Neural crest cell (in vitro differentiated cells): ENCODE measurements at regions not wholly inside any gene's neighbourhood (a gene's known extent, or its start where the extent isn't known, plus 50 kb on each side); places are given as distances from the start of the nearest gene placed in this dataset.
"Not testable (repeated sequence)": the region's sequence is repeated elsewhere in the genome, so short reads cannot be mapped to it uniquely, and the experiment has no call there.

Experiments
- DNase-seq: peaks from one replicate; pipeline ENCODE4 v3.0.0; 2021; ENCODE audit warnings: low read depth, mixed read lengths, low spot score
- H3K27ac Mint-ChIP-seq: one replicate; pipeline ENCODE4 v1.8.0; 2021; ENCODE audit warnings: mild to moderate bottlenecking, mixed read lengths; ENCODE audit not compliant: unreplicated experiment
- H3K27me3 Mint-ChIP-seq: 2 replicates; pipeline ENCODE4 v1.8.0; 2021; ENCODE audit warnings: low read depth, mild to moderate bottlenecking, mixed read lengths
- H3K36me3 Mint-ChIP-seq: 2 replicates; pipeline ENCODE4 v1.8.0; 2021; ENCODE audit warnings: low read depth, mild to moderate bottlenecking, mixed read lengths
- H3K4me1 Mint-ChIP-seq: 2 replicates; pipeline ENCODE4 v1.8.0; 2021; ENCODE audit warnings: mixed read lengths
- H3K4me3 Mint-ChIP-seq: one replicate; pipeline ENCODE4 v1.8.0; 2021; ENCODE audit warnings: mild to moderate bottlenecking, mixed read lengths
- H3K9me3 Mint-ChIP-seq: 2 replicates; pipeline ENCODE4 v1.8.0; 2021; ENCODE audit warnings: mixed read lengths
- TF ChIP-seq, protein P1 (sequence below): fragments of 200-600 bp; sonication (generic); conservative IDR thresholded peaks from 2 replicates; pipeline ENCODE4 v1.5.0; 2021; ENCODE audit warnings: antibody characterized with exemption, mild to moderate bottlenecking

DNA sequence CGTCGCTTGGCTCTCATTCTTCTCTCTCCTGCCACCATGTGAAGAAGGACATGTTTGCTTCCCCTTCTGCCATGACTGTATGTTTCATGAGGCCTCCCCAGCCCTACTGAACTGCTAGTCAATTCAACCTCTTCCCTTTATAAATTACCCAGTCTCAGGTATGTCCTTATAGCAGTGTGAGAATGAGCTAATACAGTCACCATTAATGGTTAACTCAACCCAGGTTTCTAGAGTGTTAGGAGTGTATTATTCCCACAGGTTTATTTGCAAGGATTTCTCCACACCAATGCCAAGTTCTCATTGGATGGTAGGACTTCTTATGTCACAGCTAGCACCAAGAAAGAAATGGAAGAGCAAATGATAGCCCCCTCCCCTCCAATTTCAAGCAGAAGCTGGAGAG is 71.9 kb downstream of the DYNAP start:
- no peaks in the 10 kb centered on the region for H3K27me3 Mint-ChIP-seq
- DNase-seq: no peak
- no peaks in the 10 kb centered on the region for H3K36me3 Mint-ChIP-seq
- TF ChIP-seq, protein P1, sequence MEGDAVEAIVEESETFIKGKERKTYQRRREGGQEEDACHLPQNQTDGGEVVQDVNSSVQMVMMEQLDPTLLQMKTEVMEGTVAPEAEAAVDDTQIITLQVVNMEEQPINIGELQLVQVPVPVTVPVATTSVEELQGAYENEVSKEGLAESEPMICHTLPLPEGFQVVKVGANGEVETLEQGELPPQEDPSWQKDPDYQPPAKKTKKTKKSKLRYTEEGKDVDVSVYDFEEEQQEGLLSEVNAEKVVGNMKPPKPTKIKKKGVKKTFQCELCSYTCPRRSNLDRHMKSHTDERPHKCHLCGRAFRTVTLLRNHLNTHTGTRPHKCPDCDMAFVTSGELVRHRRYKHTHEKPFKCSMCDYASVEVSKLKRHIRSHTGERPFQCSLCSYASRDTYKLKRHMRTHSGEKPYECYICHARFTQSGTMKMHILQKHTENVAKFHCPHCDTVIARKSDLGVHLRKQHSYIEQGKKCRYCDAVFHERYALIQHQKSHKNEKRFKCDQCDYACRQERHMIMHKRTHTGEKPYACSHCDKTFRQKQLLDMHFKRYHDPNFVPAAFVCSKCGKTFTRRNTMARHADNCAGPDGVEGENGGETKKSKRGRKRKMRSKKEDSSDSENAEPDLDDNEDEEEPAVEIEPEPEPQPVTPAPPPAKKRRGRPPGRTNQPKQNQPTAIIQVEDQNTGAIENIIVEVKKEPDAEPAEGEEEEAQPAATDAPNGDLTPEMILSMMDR: no peak
- no peak overlapping the region for H3K27ac Mint-ChIP-seq
- H3K4me1 Mint-ChIP-seq: no peaks in the 10 kb centered on the region
- H3K9me3 Mint-ChIP-seq: peaks cover 4% of the 10 kb centered on the region
- no peak overlapping the region for H3K4me3 Mint-ChIP-seq

DNA sequence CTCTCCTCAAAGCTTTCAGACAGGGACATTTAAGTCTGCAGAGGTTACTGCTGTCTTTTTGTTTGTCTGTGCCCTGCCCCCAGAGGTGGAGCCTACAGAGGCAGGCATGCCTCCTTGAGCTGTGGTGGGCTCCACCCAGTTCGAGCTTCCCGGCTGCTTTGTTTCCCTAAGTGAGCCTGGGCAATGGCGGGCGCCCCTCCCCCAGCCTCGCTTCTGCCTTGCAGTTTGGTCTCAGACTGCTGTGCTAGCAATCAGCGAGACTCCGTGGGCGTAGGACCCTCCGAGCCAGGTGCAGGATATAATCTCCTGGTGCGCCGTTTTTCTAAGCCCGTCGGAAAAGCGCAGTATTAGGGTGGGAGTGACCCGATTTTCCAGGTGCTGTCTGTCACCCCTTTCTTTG is 78.7 kb downstream of the DYNAP start:
- H3K9me3 Mint-ChIP-seq, H3K36me3 Mint-ChIP-seq, H3K27me3 Mint-ChIP-seq, H3K4me3 Mint-ChIP-seq, H3K27ac Mint-ChIP-seq, DNase-seq: not testable (repeated sequence)
- H3K4me1 Mint-ChIP-seq: peaks cover 10% of the 10 kb centered on the region

DNA sequence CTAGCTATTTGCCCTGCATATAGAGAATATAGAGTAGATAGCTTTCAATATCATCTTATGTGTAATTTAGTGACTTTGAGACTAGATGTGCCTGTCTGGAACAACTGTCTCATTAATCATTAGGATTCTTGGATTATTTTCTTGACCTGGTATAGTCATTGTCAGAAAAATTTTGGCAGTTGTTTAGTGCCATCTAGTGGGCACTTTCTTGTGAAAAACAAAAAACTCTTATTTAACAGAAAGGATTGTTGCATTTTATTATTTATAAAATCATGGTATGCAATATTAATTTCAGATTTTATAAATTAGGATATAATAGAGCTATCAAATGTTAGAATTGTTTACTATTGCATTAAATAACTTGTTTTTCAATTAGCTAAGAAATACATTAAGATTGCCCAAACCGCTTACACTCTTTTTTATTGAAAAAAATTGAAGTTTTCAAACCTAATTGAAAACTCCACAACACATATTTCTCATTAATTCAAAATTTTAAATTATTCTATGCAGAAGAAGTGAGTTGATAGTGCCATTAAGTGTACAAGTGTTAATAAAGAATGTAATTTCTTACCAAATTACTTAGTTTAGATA is 80.3 kb downstream of the DYNAP start:
- peaks cover 5% of the 10 kb centered on the region for H3K36me3 Mint-ChIP-seq

DNA sequence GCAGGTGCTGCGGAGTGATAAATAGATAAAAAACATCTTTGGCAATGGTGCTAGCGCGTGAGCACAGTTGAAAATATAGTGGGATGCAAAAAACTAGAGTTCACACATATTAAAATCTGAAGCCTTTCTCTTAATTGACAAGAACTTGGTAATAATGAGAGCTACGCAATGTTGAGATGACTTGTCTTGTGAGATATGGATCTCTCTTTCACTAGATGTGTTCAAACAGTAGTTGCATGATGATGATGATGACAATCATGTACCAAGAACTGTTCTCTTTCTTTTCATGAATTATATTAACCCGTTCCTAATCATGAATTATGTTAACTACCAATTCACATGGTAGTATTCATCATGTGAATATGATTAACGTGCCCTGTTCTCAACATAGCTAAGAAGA is 81.1 kb downstream of the DYNAP start:
- no peak overlapping the region for H3K4me3 Mint-ChIP-seq

More for the DNA sequence above, 80.3 kb downstream of the DYNAP start:
- Mint-ChIP-seq H3K27me3 (no peaks in the 10 kb centered on the region), H3K4me1 (peaks cover 19% of the 10 kb centered on the region), H3K27ac (no peak overlapping the region), H3K9me3 (peaks cover 3% of the 10 kb centered on the region), H3K4me3 (no peak overlapping the region)
- DNase-seq: no peak
- TF ChIP-seq, protein P1: peak; percentile 87

DNA sequence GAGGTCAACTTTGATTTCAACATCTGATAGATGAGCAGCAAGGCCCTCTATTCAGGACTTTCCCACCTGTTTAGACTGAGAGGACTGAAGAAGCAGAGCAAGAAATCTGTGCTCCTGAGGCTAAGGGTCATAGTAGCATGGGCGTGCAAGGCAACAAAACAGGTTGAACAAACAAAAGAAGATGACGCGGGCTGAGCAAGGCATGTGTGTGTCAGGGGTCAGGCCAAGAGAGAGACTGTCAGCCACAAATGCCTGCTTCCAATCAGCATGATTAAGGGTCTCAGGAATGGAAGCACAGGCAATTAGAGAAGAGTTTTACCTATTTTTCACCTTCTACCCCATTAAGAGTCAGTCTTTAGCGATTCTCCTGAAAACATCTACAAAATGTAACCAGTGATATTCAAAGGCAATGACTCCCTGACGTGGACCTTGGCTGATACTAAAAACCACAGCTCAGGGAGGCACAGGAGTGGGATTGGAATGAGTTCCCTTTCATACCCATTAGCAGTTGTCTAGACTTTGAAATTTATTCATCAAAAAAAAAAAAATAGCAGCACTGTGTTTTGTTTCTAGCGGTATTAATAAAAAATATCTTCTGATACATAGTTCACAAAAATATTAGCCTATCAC is 81.9 kb downstream of the DYNAP start:
- Mint-ChIP-seq H3K4me3 (no peak overlapping the region), H3K27ac (no peak overlapping the region), H3K9me3 (peaks cover 6% of the 10 kb centered on the region), H3K27me3 (no peaks in the 10 kb centered on the region), H3K4me1 (peaks cover 19% of the 10 kb centered on the region), H3K36me3 (peaks cover 5% of the 10 kb centered on the region)
- DNase-seq: no peak
- TF ChIP-seq, protein P1: no peak

More for the DNA sequence above, 81.1 kb downstream of the DYNAP start:
- DNase-seq: no peak
- TF ChIP-seq, protein P1: no peak
- Mint-ChIP-seq H3K36me3 (peaks cover 5% of the 10 kb centered on the region), H3K27ac (no peak overlapping the region), H3K27me3 (no peaks in the 10 kb centered on the region), H3K4me1 (peaks cover 19% of the 10 kb centered on the region), H3K9me3 (peaks cover 6% of the 10 kb centered on the region)

DNA sequence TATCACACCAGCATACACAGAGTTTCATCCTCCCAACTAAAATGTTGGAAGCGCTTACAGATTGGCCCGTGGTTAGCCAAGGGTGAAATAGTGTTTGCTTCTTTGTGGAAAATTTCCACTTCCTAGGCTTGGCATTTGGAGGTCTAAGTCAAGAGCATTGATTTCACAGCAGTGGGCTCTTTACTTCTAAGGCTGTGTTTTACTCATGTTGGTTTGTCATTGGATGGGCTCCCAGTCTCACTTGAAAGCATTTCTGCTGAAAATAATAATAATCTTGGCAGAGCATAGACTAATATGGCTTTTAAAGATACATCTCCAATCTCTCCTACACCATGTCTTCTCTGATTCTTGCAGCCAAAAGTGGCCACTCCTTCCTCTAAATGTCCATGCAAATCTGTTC is 82.9 kb downstream of the DYNAP start:
- TF ChIP-seq, protein P1: no peak
- Mint-ChIP-seq H3K27me3 (no peaks in the 10 kb centered on the region), H3K27ac (no peak overlapping the region), H3K9me3 (peaks cover 6% of the 10 kb centered on the region), H3K4me1 (peaks cover 19% of the 10 kb centered on the region), H3K4me3 (no peak overlapping the region), H3K36me3 (peaks cover under 1% of the 10 kb centered on the region)
- DNase-seq: no peak
